GM19463 (cell line): ENCODE measurements at regions not wholly inside any gene's neighbourhood (a gene's known extent, or its start where the extent isn't known, plus 50 kb on each side); places are given as distances from the start of the nearest gene placed in this dataset.

Experiments
- ATAC-seq: cut with Tn5 transposase; IDR thresholded peaks from one replicate; pipeline ENCODE4 v1.9.1; 2021; ENCODE audit warnings: mild to moderate bottlenecking, moderate library complexity; ENCODE audit not compliant: unreplicated experiment

GRCh38 chr16:49216593-49216992, 65.0 kb downstream of the CBLN1 start:
- no peak for ATAC-seq

- ATAC-seq = no peak
These were observed 68.0 kb downstream of the CBLN1 start for GRCh38 chr16:49213594-49213993.

GRCh38 chr16:49204191-49204590, 77.4 kb downstream of the CBLN1 start:
- ATAC-seq = no peak

GRCh38 chr16:49203361-49203760, 78.3 kb downstream of the CBLN1 start:
- ATAC-seq = no peak

GRCh38 chr16:49201118-49201517, 80.5 kb downstream of the CBLN1 start:
- ATAC-seq = no peak

- no peak for ATAC-seq
These were observed 81.3 kb downstream of the CBLN1 start for GRCh38 chr16:49200223-49200820.

GRCh38 chr16:49195237-49195548, 86.4 kb downstream of the CBLN1 start:
- ATAC-seq = no peak

GRCh38 chr16:49194537-49195236, 87.0 kb downstream of the CBLN1 start:
- ATAC-seq = no peak

GRCh38 chr16:49193596-49193995, 88.0 kb downstream of the CBLN1 start:
- ATAC-seq = no peak

GRCh38 chr16:49189286-49189685, 92.4 kb downstream of the CBLN1 start:
- ATAC-seq = no peak

GRCh38 chr16:49183911-49184310, 97.7 kb downstream of the CBLN1 start:
- ATAC-seq = no peak

GRCh38 chr16:49181791-49182518, 99.7 kb downstream of the CBLN1 start:
- ATAC-seq = no peak

- ATAC-seq = no peak
These were observed 101.8 kb downstream of the CBLN1 start for GRCh38 chr16:49179714-49180330.

- ATAC-seq = no peak
These were observed 113.5 kb downstream of the CBLN1 start for GRCh38 chr16:49168126-49168525.

GRCh38 chr16:49165025-49165424, 116.6 kb downstream of the CBLN1 start:
- ATAC-seq = no peak

- no peak for ATAC-seq
These were observed 120.4 kb downstream of the CBLN1 start for GRCh38 chr16:49161191-49161590.

GRCh38 chr16:49158029-49158642, 123.5 kb downstream of the CBLN1 start:
- ATAC-seq = no peak

GRCh38 chr16:49150341-49150740, 131.3 kb downstream of the CBLN1 start:
- no peak for ATAC-seq

GRCh38 chr16:49148410-49148809, 133.2 kb downstream of the CBLN1 start:
- no peak for ATAC-seq

GRCh38 chr16:49140618-49141017, 141.0 kb downstream of the CBLN1 start:
- no peak for ATAC-seq

- ATAC-seq = no peak
These were observed 151.2 kb downstream of the CBLN1 start for GRCh38 chr16:49130397-49130796.
